Spinal cord (tissue), 9 donors: ENCODE measurements at regions not wholly inside any gene's neighbourhood (a gene's known extent, or its start where the extent isn't known, plus 50 kb on each side); places are given as distances from the start of the nearest gene placed in this dataset.

ENCODE experiments used
- DNase-seq, 6 donors: peaks; one replicate each; pipeline versions ENCODE4 v3.0.0 to v3.0.0-alpha.2; 2013 to 2015; ENCODE audit warnings: low spot score in 6 of 6, low read depth in 4 of 6
- H3K27ac ChIP-seq: one replicate; pipeline ENCODE4 v1.5.1; 2013; ENCODE audit warnings: low read depth, low read length, control low read depth
- H3K27me3 ChIP-seq: one replicate; pipeline ENCODE4 v1.6.1; 2013; ENCODE audit warnings: low read length; ENCODE audit not compliant: control insufficient read depth, insufficient read depth
- H3K36me3 ChIP-seq: one replicate; pipeline ENCODE4 v1.6.1; 2013; ENCODE audit warnings: low read length; ENCODE audit not compliant: control insufficient read depth, insufficient read depth
- H3K4me1 ChIP-seq: one replicate; pipeline ENCODE4 v1.6.1; 2013; ENCODE audit warnings: low read length; ENCODE audit not compliant: control insufficient read depth, insufficient read depth
- H3K4me3 ChIP-seq: one replicate; pipeline ENCODE4 v1.5.1; 2013; ENCODE audit warnings: low read depth, low read length, control low read depth
- H3K9me3 ChIP-seq: one replicate; pipeline ENCODE4 v1.6.1; 2013; ENCODE audit warnings: low read length; ENCODE audit not compliant: control insufficient read depth, insufficient read depth
- WGBS: methylation state at CpG from one replicate; pipeline ENCODE4 v1.1.5; 2013; ENCODE audit warnings: missing lambda C conversion rate; ENCODE audit not compliant: insufficient coverage; 5-methylcytosine and 5-hydroxymethylcytosine counted together
- donor health status: healthy.

DNA sequence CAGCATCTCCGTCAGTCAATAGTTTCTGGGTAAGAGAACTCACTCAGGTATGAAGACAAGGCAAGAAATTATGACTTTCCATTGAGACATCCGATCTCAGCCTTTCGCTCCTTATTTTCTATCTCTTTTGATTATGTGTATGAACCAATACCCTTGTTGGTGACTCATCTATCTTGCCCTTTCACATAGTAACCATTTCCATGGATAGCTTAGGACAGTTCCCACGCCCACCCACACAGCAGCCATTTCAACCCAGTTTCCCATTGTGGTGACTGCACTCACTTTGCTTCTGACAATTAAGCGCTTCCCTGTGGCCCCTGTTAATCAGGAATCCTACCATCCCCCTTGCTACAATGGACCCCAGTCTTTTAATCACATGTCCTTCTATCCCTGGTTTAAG, 210.6 kb upstream of the ADGRL2 start:
- Histone ChIP-seq H3K4me1 (no peaks in the 10 kb centered on the region), H3K27ac (no peak overlapping the region), H3K4me3 (no peak overlapping the region), H3K27me3 (no peaks in the 10 kb centered on the region), H3K36me3 (no peaks in the 10 kb centered on the region), H3K9me3 (no peaks in the 10 kb centered on the region)
- DNase-seq: no peak
- WGBS: 71% methylated on average over 2 of the region's 5 CpGs

DNA sequence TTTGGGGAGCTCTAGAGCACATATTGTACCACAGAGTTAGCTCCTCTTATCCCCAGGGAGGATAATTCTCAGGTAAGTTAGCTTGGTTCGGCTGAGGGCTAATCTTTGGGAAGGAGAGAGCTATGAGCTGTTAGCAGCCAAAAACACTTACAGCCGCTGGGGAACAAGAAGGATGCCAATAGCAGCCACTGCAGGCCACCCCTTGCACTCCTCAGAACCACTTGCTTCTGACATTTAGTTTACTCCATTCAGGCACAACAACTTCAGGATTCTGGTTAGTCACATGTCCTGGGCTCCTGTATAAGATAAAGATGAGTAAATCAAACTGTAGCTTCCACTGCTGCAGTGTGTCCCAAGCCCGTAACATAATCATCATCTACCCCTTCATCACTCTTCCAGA, 212.6 kb upstream of the ADGRL2 start:
- H3K36me3 ChIP-seq: no peaks in the 10 kb centered on the region
- no CpG with 5 or more reads among the region's 3 CpGs for WGBS
- H3K27ac ChIP-seq: no peak overlapping the region
- no peaks in the 10 kb centered on the region for H3K4me1 ChIP-seq
- DNase-seq: no peak
- H3K9me3 ChIP-seq: no peaks in the 10 kb centered on the region
- H3K4me3 ChIP-seq: no peak overlapping the region
- no peaks in the 10 kb centered on the region for H3K27me3 ChIP-seq

DNA sequence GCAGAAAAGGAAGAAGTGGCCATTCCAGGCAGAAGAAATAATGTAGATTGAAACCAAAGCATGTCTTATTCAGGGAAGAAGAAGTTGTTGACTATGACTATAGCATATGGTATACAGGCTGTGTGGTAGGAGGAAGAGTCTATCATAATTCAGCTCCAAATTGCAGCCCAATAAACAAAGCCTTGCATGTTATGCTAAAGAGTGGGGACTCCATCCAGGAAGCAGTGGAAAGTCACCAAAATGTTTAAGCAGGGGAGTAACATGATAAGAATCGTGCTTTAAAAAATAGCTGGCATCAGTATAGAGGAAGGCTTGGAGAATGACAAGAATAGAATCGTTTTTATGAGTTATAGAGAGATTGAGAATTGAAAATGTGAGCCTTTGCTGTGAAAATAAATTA, 213.3 kb upstream of the ADGRL2 start:
- Histone ChIP-seq H3K27ac (no peak overlapping the region), H3K4me1 (no peaks in the 10 kb centered on the region), H3K9me3 (no peaks in the 10 kb centered on the region), H3K4me3 (no peak overlapping the region), H3K27me3 (no peaks in the 10 kb centered on the region), H3K36me3 (no peaks in the 10 kb centered on the region)
- DNase-seq: peak in 1 of 6 donors; percentile 88
- 100% methylated on average over 1 of the region's 2 CpGs for WGBS

DNA sequence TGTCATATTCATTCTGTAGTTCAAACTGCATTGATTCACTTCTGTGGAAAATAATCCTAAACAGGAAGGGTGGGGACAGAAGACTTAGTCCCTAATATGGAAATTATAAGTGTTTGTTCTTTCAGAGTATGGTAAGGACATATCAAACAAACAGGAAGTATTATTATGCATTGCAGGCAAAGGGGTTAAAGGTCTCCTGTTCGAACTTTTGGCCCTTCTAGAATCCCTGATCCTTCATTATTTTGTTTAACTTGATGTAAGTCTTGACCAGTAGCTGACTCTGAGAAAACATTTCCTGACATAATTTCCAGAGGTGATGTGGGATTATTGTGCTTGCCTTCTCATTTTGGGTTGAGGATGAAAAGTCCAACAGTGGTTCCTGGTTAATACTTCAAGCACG, 215.4 kb upstream of the ADGRL2 start:
- no CpG with 5 or more reads among the region's 2 CpGs for WGBS
- no peak for DNase-seq

DNA sequence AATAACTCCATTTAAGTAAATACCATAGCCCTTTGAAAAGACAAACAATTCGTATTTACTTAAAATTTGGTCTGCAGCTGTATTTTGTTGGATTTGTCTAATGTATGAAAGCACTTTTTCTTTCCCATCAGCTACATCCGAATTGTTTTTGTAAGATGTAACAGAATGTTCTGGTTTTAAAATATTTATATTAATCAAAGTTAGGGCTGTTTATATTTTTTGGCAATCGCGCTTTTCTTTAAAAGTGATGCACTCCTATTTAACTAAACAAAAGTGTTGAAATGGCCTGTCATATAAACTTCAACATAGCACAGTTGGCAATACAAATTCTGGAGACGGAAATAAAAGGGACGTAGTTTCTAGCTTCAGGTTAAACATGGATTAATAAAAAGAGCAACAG, 216.3 kb upstream of the ADGRL2 start:
- DNase-seq: no peak
- WGBS: 100% methylated on average over 1 of the region's 6 CpGs
- no peaks in the 10 kb centered on the region for H3K4me1 ChIP-seq
- no peak overlapping the region for H3K4me3 ChIP-seq
- H3K9me3 ChIP-seq: no peaks in the 10 kb centered on the region
- H3K27ac ChIP-seq: no peak overlapping the region
- no peaks in the 10 kb centered on the region for H3K36me3 ChIP-seq
- no peaks in the 10 kb centered on the region for H3K27me3 ChIP-seq

More for the DNA sequence above, 215.4 kb upstream of the ADGRL2 start:
- Histone ChIP-seq H3K4me1 (no peaks in the 10 kb centered on the region), H3K9me3 (no peaks in the 10 kb centered on the region), H3K4me3 (no peak overlapping the region), H3K27ac (no peak overlapping the region), H3K27me3 (no peaks in the 10 kb centered on the region), H3K36me3 (no peaks in the 10 kb centered on the region)

DNA sequence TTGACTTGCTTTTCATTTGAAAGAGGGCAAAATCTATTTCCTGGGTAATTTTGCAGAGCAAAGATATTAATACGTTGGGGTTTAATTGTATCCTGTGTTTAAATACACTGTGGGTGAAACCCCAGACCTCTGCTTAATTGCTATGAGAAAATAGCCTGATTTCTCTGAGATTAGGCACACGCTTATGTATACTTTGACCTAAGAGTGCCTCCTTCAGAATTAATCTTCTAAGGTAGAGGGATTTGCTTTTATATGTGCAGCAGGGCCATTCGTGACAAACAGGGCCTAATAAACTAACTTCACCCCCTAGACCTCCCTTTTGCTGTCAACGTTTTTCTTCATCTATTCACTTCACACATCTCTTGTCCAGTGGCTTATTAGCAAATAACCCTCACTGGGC, 216.9 kb upstream of the ADGRL2 start:
- 50% methylated on average over 1 of the region's 4 CpGs for WGBS
- no peaks in the 10 kb centered on the region for H3K27me3 ChIP-seq
- no peak for DNase-seq
- H3K36me3 ChIP-seq: no peaks in the 10 kb centered on the region
- no peak overlapping the region for H3K4me3 ChIP-seq
- no peak overlapping the region for H3K27ac ChIP-seq
- no peaks in the 10 kb centered on the region for H3K9me3 ChIP-seq
- no peaks in the 10 kb centered on the region for H3K4me1 ChIP-seq

DNA sequence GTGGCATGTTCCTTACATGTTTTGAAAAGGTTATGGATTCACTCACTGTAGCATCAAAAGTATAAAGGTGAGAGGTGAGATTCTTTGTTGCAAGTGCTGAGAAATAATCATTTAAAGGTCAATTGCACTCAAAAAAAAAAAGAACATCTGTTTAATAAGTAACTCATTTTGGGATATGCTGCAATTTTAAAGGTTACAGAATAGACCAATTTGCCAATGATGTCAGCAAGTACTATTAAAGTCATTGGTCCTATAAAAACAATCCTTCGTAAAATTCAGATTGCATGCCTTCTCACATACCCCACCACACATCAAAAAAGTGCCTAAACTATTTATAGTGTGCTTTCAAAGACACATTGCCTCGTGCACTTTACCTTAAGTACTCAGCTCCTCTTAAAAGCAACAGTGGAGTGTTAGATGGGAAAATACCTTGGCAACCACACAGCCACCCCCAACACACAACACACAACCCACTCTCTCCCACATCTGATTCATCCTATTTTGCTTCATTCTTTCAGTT, 218.2 kb upstream of the ADGRL2 start:
- Histone ChIP-seq H3K27ac (no peak overlapping the region), H3K4me3 (no peak overlapping the region), H3K4me1 (no peaks in the 10 kb centered on the region), H3K27me3 (no peaks in the 10 kb centered on the region), H3K36me3 (no peaks in the 10 kb centered on the region), H3K9me3 (no peaks in the 10 kb centered on the region)
- DNase-seq: no peak
- WGBS: 80% methylated on average over 1 of the region's 2 CpGs

DNA sequence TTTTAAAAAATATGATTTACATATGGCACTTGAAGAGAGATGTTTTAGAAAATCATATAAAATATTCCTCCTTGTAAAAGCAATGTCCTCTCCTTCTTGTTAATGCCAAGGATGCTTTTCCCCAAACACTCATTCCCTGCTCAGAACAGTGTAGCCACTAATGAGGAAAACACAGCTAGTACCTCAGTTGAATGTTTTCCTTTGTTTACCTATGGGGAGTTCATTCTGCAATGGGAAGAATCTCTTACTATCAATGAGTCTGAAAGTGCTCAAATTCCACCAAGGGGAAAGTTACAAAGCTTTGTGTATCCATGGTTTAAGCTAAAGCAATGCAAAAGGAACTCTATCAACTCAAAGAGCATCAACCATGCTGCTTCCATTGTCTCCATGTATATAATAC, 221.9 kb upstream of the ADGRL2 start:
- DNase-seq: peak in 1 of 6 donors; percentile 73
- no peaks in the 10 kb centered on the region for H3K36me3 ChIP-seq
- H3K4me1 ChIP-seq: peaks cover 3% of the 10 kb centered on the region
- no peak overlapping the region for H3K27ac ChIP-seq
- no peak overlapping the region for H3K4me3 ChIP-seq
- no peaks in the 10 kb centered on the region for H3K9me3 ChIP-seq
- no peaks in the 10 kb centered on the region for H3K27me3 ChIP-seq

DNA sequence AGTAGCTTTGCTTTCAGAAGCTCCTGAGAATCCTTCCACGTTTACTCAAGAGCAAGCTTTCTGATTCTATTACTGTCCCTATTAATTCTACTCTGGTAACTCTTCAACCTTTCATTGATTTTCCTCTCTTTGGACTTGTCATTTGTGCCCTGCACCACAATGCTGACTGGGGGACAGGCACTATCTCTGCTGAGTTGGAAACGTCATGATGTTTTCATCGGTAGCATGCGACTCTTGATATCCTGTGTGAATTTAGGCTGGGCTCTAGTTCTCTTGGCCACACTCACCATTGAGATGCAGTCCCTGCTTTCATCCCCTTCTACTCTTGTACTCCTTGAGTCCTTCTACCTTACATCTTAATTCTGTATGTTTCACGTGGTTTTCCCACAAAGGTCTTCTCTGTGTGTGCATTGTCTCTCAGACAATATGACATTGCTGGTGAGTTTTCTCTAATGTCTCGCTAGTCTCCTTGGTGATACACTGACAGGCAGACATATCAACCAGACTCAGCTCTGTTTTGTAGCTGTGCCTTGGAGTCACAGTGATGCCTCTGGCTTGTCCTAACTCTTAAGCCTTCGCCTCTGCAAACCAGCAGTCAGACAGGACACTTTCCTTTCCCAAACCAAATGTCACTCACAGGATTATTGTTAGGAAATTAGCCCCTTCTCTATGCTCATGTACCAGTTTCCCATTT, 223.6 kb upstream of the ADGRL2 start:
- peak in 1 of 6 donors; percentile 44 for DNase-seq
- H3K27me3 ChIP-seq: no peaks in the 10 kb centered on the region
- no peak overlapping the region for H3K27ac ChIP-seq
- H3K9me3 ChIP-seq: no peaks in the 10 kb centered on the region
- WGBS: 47% methylated on average over 6 of the region's 7 CpGs
- H3K36me3 ChIP-seq: no peaks in the 10 kb centered on the region
- no peak overlapping the region for H3K4me3 ChIP-seq
- H3K4me1 ChIP-seq: peaks cover 3% of the 10 kb centered on the region

DNA sequence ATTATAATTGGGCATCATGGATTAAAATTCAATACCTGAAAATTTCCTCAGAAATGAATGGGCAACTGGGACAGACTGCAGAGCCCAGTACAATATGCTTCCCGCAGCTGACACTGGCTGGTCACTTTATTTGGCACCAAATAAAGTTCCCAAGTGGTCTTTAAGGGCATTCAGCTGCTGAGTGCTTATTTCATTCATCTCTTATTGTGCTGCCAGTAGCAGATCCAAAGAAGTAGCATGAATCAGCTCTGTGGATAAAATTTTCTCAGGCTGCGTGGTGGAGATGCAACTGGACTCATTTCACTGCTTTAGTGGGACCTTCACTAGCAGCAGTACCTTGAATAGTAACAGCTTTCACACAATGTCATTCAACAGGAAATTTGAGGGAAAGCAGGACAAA, 226.3 kb upstream of the ADGRL2 start:
- Histone ChIP-seq H3K36me3 (no peaks in the 10 kb centered on the region), H3K4me3 (no peak overlapping the region), H3K9me3 (no peaks in the 10 kb centered on the region), H3K27me3 (no peaks in the 10 kb centered on the region), H3K4me1 (peaks cover 3% of the 10 kb centered on the region), H3K27ac (no peak overlapping the region)
- 39% methylated on average over 2 of the region's 2 CpGs for WGBS
- DNase-seq: peak in 2 of 6 donors; percentile 28 to 38
